Fibroblast of mammary gland (primary cell): ENCODE measurements at regions not wholly inside any gene's neighbourhood (a gene's known extent, or its start where the extent isn't known, plus 50 kb on each side); places are given as distances from the start of the nearest gene placed in this dataset.

Experiments used
- DNase-seq: peaks from one replicate; pipeline ENCODE4 v3.0.0-alpha.2; 2010; ENCODE audit warnings: low read depth
- H3K4me3 ChIP-seq: 2 replicates; pipeline ENCODE4 v1.5.1; 2011; ENCODE audit warnings: low read depth, mild to moderate bottlenecking, low read length, moderate library complexity; ENCODE audit not compliant: control insufficient read depth
- CTCF ChIP-seq: conservative IDR thresholded peaks from 2 replicates; pipeline ENCODE4 v1.5.1; 2011; ENCODE audit warnings: low read depth, low read length, inconsistent platforms; ENCODE audit not compliant: control insufficient read depth, insufficient read depth

- no peak for TF ChIP-seq CTCF
- no peak overlapping the region for H3K4me3 ChIP-seq
- DNase-seq = no peak
These were observed 144.2 kb upstream of the SYT13 start for GRCh38 chr11:45430361-45430760.

- no peak for DNase-seq
- H3K4me3 ChIP-seq = no peak overlapping the region
- no peak for TF ChIP-seq CTCF
These were observed 143.6 kb upstream of the SYT13 start for GRCh38 chr11:45429719-45430118.

- no peak for DNase-seq
- no peak overlapping the region for H3K4me3 ChIP-seq
- TF ChIP-seq CTCF = no peak
These were observed 142.5 kb upstream of the SYT13 start for GRCh38 chr11:45428541-45429230.

- no peak for DNase-seq
- H3K4me3 ChIP-seq = no peak overlapping the region
- no peak for TF ChIP-seq CTCF
These were observed 142.0 kb upstream of the SYT13 start for GRCh38 chr11:45428116-45428515.

- no peak overlapping the region for H3K4me3 ChIP-seq
- DNase-seq = no peak
- TF ChIP-seq CTCF = no peak
These were observed 138.5 kb upstream of the SYT13 start for GRCh38 chr11:45424411-45425180.

- no peak overlapping the region for H3K4me3 ChIP-seq
- DNase-seq = no peak
- no peak for TF ChIP-seq CTCF
These were observed 137.5 kb upstream of the SYT13 start for GRCh38 chr11:45423475-45424120.
